WTC11 (cell line): ENCODE measurements at regions not wholly inside any gene's neighbourhood (a gene's known extent, or its start where the extent isn't known, plus 50 kb on each side); places are given as distances from the start of the nearest gene placed in this dataset.

Experiments used
- ATF1 ChIP-seq: sonication (generic); formaldehyde crosslinking; IDR thresholded peaks from 2 replicates; pipeline ENCODE4 v1.8.1; 2023; ENCODE audit warnings: mild to moderate bottlenecking, moderate library complexity, missing genetic modification reagents
- ATF3 ChIP-seq: sonication (generic); formaldehyde crosslinking; conservative IDR thresholded peaks from 2 replicates; pipeline ENCODE4 v1.8.1; 2022; ENCODE audit warnings: mild to moderate bottlenecking, missing genetic modification reagents
- CREB1 ChIP-seq: sonication (generic); formaldehyde crosslinking; IDR thresholded peaks from 2 replicates; pipeline ENCODE4 v1.8.0; 2023; ENCODE audit warnings: mild to moderate bottlenecking, missing genetic modification reagents
- CREM ChIP-seq: sonication (generic); formaldehyde crosslinking; IDR thresholded peaks from 2 replicates; pipeline ENCODE4 v1.8.1; 2022; ENCODE audit warnings: mild to moderate bottlenecking, missing genetic modification reagents, moderate library complexity
- CTCF ChIP-seq: fragments of 200-600 bp; IDR thresholded peaks from 2 replicates; pipeline ENCODE4 v1.8.0; 2022; ENCODE audit warnings: antibody characterized with exemption
- E2F4 ChIP-seq: sonication (generic); formaldehyde crosslinking; IDR thresholded peaks from 2 replicates; pipeline ENCODE4 v1.8.1; 2022; ENCODE audit warnings: low read depth, mild to moderate bottlenecking, moderate library complexity, missing genetic modification reagents, borderline replicate concordance
- FOXK1 ChIP-seq: sonication (generic); formaldehyde crosslinking; IDR thresholded peaks from 2 replicates; pipeline ENCODE4 v1.8.0; 2022; ENCODE audit warnings: mild to moderate bottlenecking, moderate library complexity, missing genetic modification reagents
- GABPB1 ChIP-seq: sonication (generic); formaldehyde crosslinking; IDR thresholded peaks from 2 replicates; pipeline ENCODE4 v1.8.1; 2023; ENCODE audit warnings: mild to moderate bottlenecking, missing genetic modification reagents
- NFYB ChIP-seq: sonication (generic); formaldehyde crosslinking; conservative IDR thresholded peaks from 2 replicates; pipeline ENCODE4 v1.8.0; 2022; ENCODE audit warnings: low read depth, missing genetic modification reagents

- TF ChIP-seq CTCF (no peak), CREB1 (no peak), FOXK1 (CRISPR knock-in tag) (no peak), ATF3 (CRISPR knock-in tag) (no peak), CREM (CRISPR knock-in tag) (no peak), ATF1 (no peak), E2F4 (no peak), GABPB1 (CRISPR knock-in tag) (no peak), NFYB (no peak)
Measured at GRCh38 chr6:98044791-98045470, 761.9 kb upstream of the MMS22L start.
